HG03095 (cell line): ENCODE measurements at regions not wholly inside any gene's neighbourhood (a gene's known extent, or its start where the extent isn't known, plus 50 kb on each side); places are given as distances from the start of the nearest gene placed in this dataset.

Experiments
- ATAC-seq: cut with Tn5 transposase; IDR thresholded peaks from one replicate; pipeline ENCODE4 v1.9.1; 2021; ENCODE audit warnings: moderate library complexity; ENCODE audit not compliant: unreplicated experiment

DNA sequence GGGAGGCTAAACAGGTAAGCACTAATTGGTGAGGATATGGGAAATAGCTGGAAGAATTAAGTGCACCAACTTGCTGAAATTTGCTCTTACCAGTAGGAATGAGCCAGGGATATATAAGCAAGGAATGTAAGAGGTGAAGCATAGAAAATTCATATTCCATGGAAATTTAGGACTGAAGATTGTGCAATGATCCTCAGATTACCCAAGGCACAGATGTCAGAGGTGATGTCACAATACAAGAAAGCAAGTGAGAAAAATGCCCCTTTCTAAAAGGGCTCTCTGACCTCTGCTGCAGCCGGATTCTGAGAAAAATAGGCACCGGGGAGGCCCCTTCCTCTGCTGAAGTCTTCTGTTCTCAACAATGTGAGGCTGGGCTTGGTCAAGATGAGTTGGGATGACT is 112.3 kb upstream of the ZNF678 start:
- no peak for ATAC-seq

DNA sequence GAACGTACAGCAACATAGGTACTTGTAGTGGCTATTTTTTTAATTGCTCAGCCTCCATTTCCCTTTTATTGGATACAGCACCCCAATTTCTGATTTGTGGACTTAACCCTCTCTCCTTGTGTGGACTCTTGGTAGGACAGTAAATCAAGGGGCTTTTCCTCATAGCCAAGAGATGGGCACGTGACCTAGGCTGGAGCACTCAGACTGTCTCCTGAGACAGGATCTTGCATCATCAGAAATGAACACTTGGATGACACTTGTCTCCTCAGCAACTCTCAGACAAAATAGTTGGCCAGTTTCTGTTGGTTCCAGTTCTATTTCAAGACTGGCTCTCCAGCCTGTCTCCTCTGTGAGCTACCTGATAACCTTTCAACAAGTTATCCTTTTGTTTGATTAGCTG is 112.9 kb upstream of the ZNF678 start:
- ATAC-seq: no peak

DNA sequence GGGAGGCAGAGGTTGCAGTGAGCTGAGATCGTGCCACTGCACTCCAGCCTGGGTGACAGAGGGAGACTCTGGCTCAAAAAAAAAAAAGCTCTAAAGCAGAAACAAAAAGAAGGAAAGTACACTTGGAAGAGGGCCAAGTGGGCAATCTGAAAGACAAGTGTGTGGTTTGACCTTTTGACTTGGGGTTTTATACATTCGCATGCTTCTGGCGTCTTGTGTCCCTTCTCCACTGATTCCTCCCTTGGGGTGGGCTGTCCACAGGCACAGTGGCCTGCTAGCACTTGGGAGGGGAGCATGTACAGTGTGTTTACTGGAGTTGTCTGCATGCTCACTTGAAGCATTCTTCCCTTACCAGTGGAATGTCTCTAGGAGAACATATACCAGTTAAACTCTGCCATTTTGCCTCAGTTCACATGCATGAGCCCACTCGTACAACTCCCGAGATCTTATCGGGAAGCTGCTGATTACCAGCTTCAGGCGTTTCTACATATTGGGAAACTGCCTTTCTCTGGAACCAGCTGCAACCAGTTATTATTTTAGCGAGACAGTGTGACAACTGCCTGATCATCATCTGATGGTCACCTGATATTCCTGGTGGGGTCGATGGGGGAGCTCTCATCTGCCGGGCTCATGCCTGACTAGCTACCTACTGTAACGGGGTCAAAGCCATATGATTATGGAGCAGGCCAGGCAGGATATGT is 113.5 kb upstream of the ZNF678 start:
- ATAC-seq: no peak

DNA sequence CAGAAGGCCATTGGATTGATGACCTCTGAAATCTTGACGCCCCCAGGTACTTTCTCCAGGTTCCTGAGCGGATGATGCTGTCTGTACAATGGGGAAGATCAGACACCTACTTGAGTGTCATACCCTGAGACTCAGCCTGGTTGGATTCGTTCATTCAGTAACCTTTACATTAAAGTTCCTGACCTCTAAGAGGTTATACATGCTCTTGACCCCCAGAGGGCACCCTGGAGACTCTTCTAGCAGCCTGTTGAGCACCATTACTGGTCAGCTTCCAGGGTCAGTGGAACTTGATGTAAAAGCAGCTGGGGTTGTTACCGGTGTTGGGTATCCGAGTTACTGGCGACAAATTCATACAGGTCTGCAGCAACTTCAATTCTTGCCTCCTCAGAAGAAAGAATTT is 114.3 kb upstream of the ZNF678 start:
- peak; percentile 59 for ATAC-seq

DNA sequence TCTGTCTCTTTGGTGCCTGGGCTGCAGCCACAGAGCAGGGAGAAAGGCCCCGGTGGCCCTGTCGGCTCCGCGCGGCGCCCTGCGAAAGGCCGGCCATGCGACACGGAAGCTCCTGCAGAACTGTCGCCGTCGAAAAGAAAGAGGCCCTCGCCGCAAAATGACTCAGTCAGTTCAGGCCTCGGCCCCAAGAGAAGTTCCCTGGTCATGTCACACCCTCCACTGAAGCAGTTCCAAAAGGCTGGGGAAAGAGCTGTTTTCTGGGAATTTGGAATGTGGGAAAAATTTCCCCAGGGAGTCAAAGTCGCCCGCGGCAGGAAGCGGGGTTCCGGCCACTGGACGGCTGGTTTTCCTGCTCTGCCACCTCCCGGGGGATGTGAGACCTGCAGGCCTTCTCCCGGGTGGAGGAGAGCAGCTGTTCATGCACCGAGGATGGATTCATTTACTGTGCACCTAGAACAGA is 115.8 kb upstream of the ZNF678 start:
- ATAC-seq: no peak

DNA sequence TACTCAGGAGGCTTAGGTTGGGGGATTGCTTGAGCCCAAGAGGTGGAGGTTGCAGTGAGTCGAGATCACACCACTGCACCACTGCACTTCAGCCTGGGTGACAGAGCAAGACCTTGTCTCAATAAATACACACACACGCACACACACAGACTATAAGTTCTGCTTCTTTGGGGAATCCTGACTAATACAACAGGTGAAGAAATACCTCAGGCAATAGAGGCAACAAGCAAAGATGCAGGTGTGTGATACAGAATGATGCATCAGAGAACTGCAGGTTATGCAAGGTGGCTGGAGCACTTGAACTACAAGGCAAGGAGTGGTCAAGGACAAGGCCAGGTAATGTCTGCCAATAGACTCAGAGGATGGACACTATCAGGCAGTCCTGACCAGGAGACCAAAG is 117.6 kb upstream of the ZNF678 start:
- no peak for ATAC-seq

DNA sequence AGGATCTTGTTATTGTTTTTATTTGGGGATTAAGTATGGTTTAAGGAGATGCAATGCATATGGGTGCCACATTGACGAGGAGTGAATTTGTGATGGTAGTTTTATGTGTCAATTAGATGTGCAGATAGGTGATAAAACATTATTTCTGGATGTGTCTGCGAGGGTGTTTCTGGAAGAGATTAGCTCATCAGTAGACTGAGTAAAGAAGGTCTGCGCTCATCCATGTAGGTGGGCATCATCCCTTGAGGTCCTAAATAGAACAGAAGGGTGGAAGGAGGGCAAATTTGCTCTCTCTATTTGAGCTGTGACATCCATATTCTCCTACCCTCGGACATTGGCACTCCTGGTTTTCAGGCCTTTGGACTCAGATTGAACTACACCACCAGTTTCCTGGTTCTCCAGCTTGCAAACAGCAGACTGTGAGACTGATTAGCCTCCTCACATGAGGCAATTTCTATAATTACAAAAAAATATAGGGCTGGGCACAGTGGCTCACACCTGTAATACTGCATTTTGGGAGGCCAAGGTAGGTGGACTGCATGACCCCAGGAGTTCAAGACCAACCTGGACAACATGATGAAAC is 118.2 kb upstream of the ZNF678 start:
- ATAC-seq: no peak

DNA sequence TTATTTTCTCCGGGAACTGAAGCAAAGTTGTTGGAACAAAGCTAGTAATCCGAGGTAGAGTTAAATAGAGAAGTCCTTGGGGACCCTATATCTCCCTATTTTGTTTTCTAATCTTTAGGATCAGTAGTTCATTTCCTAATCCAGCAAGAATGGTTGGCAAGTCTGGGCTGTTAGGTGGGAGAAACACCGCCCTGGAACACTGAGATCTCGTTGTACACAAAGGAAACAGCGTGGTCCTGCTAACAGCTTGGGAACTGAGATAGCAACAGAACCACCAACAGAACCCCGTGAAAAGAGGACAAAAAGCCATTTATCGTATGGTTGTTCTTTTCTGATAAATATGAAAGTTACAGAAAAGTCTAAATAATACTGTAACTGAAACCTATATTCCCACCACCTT is 121.9 kb upstream of the CDC42BPA start:
- ATAC-seq: no peak

DNA sequence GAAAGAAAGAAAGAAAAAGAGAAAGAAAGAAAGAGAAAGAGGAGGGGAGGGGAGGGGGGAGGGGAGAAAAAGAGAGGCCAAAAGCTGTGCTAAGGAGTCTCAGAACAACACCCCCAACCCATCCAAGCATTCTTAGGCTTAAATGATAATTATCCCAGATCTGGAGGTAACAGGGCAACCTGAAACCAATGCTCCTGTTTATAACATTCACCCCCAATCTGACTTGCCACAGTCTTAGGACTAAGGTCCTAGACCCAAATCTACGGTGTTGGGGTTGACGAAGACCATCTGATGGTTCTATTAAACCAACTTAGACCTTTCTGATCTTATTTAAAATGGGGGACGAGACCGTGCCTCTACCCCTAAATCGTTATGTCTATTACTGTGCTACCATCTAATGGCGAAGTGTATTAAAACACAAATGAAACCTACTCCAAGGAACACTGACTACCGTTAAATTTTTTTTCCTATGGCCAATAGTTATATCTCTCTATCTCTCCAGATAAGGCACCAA is 119.3 kb upstream of the CDC42BPA start:
- ATAC-seq: no peak

DNA sequence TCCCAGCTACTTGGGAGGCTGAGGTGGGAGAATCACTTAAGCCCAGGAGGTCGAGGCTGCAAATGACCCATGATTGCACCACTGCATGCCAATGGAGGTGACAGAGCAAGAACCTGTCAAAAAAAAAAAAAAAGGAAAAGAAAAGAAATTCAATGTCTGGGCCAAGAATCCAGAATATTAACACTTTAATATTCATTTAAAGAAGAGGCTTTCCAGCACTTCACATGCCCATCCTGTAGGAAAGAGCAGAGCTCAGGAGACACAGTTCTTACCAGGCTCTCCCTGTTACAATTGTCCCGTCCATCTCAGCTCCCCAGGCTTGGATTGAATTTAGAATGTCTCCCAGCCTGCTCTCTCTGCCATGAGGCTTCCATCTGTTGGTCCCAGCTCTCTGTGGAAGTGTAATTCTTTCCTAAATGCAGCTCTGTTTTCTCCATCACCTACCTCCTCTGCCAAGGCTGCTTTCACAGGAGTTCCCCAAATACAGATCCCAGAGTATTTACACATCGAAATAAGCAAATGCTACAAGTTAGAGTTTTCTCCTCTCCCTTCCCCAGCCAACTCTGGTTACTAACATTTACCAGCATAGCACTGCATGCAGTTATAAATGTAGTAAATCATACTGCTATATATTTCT is 116.6 kb upstream of the CDC42BPA start:
- ATAC-seq: no peak

DNA sequence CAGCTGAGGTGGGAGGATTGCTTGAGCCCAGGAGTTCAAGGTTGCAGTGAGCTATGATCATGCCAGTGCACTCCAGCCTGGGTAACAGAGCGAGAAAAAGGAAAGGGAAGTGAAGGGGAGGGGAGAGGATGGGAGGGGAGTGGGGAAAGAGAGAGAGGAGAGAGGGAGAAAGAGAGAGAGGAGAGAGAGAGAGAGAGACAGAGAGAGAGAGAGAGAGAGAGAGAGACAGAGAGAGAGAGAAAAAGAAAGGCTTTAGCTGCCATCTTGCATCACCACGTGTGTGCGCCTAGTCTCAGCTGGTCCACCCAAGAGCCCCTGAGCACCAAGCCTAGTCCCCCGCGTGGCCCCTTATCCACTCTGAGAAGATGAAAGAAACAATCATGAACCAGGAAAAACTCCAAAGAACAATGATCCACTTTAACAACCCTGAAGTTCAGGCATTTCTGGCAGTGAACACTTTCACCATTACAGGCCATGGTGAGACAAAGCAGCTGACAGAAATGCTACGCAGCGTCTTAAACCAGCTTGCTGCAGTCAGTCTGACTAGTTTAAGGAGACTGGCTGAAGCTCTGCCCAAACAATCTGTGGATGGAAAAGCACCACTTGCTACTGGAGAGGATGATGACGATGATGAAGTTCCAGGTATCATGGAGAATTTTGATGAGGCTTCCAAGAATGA is 115.5 kb upstream of the CDC42BPA start:
- no peak for ATAC-seq

DNA sequence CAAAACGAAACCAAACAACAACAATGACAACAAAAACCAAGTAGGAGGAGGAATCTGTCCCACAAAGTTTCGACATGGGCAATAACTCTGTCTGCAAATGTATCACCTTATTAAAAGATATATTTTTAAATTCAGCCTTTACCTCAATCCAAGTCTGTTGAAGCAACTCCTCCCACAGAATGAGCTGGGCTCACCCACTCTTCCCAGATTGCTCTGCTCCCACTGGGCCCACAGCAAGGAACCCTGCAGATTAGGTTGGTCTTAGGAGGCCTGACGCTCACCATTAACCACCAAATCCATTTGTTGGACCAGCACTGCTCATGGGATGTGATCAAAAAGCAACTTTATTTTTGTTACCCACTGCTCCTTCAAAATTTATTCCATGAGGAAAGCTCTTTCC is 114.7 kb upstream of the CDC42BPA start:
- ATAC-seq: no peak

DNA sequence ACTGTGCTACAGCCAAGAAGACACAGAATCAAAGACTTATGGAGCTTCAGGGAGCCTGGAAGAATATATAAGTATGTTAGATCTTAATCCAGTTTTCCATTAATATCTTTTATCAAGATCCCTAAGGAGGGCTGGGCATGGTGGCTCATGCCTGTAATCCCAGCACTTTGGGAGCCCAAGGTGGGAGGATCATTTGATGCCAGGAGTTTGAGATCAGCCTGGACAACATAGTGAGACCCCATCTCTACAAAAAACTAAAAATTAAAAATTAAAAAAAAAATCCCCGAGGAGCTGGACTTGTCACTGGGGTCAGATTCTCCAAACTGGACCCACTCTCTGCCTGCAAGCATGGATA is 113.9 kb upstream of the CDC42BPA start:
- ATAC-seq: no peak

DNA sequence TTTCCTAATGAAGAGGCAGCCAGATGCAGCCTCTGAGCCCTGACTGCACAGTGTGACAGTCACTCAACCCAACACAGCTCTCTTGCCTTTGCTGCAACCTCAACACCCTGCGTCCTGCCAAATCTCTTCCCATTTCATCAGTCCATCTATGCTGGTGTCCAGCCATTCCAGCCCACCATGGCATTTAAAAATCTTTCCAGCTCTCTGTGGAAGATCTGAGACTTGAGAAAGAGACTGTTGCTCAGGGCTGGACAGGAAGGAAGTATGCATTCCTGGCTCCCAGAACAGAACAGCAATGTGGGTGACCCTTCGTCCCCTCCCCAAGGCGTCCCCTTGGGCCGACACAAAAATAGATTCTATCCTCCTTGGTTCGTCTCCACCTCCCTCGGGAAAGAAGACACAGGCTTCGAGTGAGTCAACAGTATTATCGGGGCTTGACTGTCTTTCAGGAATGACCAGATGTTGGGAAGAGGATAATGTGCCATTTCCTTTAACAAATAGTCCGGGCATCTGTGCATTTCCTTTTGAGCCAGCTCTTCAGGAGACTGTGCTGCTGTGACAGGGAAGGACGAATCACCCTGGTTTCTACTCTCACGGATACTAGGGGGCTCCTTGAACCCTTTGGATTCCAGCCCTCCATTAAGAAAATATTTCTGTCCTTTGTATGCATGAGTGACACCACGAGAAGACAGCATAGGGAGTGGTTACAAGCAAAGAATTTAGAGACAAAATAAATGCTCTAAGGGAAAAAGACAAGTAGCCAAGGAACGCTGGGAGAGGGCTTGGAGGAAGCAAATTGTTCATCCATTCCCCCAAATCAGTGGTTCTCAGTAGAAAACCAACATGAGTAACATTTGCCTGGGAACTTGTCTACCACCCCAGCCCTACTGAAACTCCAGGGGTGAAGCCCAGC is 111.4 kb upstream of the CDC42BPA start:
- ATAC-seq: no peak

DNA sequence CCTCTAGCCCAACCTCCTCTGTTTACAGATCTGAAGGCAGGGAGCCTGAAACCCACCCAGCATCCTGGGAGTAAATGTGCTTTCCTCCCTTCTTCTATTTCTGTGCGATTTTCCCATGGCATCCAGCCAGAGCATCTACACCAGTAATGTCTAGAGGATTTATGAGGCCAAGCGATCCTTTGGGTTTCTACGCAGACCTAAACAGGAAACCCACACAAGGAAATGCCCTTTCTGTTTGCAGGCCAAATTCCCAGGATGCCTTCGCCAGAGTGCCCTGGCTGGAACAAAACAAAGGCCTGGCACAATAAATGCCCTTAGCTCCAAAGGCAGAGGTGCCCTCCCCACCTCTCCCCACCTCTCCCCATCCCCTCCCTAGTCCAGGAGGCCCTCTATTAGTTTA is 110.5 kb upstream of the CDC42BPA start:
- no peak for ATAC-seq

DNA sequence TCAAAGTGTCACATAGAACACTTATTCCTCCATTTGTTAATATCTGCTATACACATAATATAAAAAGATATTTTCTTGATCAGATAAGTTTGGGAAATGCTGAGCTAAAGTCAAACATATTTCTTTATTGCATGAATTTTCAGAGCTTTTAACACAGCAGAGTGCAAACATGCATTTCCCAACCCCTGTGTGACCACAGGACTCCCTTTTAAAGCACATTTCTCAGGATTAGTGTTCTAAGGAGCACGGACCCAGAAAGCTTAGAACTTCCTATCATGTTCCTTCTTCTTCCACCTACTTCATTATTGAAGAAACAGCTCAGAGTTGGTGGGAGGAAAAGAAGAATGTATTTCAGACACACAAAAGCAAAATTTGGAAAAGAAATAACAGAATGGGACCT is 109.1 kb upstream of the CDC42BPA start:
- no peak for ATAC-seq

DNA sequence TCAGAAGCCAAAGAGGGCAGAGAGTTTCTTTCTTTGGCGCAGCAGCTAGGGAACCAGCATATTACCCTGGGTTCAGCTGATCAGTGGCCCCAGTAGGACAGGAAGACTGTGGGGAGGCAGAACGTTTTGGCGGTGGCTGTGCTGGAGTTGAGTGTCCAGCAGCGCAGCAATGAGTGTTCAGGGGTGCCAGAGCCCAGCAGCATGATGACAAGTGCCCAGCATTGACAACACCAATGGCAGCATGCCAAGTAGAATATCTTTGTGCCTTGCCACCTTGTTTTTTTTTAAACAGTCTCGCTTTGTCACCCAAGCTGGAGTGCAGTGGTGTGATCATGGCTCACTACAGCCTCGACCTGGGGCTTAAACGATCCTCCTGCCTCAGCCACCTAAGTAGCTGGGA is 106.7 kb upstream of the CDC42BPA start:
- no peak for ATAC-seq

DNA sequence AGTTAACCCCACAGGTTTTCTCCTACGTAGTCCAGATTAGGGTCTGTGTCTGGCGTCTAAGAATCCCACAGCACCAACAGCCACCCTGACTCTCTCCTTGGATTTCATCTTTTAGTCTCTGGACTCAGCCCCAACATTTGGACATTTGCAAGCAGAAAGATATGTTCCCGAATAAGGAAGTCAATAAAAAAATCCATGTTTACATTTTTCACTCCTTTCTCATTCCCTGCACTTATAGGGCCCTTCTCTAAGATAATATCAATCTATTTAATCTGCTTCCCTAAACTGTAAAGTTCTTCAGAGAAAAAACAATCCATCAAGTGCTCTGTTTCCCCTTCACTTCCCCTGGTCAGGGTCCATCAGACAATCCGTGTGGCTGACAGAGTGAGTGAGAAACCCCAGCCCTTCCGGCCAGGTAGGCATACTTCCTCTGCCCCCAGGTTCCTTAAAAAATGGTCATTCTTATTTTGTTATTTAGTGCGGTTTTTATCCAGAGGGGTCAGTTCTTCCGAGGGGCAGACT is 105.9 kb upstream of the CDC42BPA start:
- ATAC-seq: no peak

DNA sequence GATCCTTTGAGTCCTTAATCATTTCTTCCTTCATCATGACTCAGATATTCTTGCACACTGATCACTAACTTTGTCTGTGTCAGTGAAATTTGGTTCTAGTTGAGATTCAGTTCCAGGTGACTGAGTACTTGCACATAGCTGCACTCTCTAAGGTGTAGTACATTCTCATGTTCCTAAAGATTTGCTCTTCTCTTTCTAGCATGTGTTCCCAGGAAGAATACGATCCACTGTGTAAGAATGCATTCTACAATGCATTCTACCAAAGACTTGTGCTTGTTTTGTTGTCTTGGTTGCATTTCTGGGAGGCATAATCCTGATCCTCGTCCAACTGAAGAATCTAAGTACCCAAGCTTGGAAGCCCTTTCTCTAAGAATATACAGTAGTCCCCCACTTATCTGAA is 104.3 kb upstream of the CDC42BPA start:
- ATAC-seq: no peak

DNA sequence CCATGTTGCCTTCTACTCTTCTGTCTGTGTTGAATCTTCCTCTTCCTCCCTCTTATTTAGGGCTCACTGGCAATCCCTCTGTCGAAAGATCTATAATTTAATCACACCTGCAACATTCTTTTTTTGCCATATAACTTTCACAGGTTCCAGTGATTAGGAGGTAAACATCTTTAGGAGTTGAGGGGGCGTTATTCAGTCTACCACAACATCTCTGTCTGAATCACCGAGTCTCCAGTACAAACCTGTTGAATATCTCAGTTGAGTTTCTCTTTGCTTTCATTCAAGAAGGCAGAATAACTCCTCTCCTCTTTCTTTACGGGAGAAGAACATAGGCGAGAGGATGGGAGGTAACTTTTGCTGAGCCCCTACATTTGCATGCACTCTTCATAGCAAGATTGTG is 101.9 kb upstream of the CDC42BPA start:
- no peak for ATAC-seq
